GM21367 (cell line): ENCODE measurements at regions not wholly inside any gene's neighbourhood (a gene's known extent, or its start where the extent isn't known, plus 50 kb on each side); places are given as distances from the start of the nearest gene placed in this dataset.
"Not testable (repeated sequence)": the region's sequence is repeated elsewhere in the genome, so short reads cannot be mapped to it uniquely, and the experiment has no call there.

Experiments used
- ATAC-seq: cut with Tn5 transposase; IDR thresholded peaks from one replicate; pipeline ENCODE4 v1.9.1; 2021; ENCODE audit not compliant: unreplicated experiment

- no peak for ATAC-seq
Measured at GRCh38 chr6:73927421-73927820, 231.4 kb downstream of the CD109 start.

- ATAC-seq: not testable (repeated sequence)
Measured at GRCh38 chr6:73925703-73926102, 229.7 kb downstream of the CD109 start.

GRCh38 chr6:73923905-73924485 is 228.0 kb downstream of the CD109 start:
- ATAC-seq: no peak

- no peak for ATAC-seq
Measured at GRCh38 chr6:73903155-73903554, 207.2 kb downstream of the CD109 start.

- no peak for ATAC-seq
Measured at GRCh38 chr6:73901986-73902385, 206.0 kb downstream of the CD109 start.

DNA sequence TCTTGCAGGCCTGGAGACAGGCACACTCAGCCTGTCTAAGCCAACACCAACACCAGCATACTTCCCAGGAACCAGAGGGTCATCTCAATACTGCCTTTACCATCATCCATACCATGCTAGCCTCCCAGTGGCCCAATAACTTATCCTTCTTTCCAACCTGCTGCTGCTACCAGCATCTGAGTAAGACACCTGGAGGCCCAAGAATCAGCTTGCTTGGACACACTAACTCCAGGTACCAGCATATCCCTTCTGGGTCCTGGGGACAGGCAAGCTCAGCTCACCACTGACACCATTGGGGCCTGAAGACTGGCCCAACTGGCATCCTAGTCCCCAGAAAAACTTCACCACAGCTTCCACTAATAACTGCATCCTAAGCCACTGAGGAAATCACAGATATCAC is 205.3 kb downstream of the CD109 start:
- ATAC-seq: no peak

DNA sequence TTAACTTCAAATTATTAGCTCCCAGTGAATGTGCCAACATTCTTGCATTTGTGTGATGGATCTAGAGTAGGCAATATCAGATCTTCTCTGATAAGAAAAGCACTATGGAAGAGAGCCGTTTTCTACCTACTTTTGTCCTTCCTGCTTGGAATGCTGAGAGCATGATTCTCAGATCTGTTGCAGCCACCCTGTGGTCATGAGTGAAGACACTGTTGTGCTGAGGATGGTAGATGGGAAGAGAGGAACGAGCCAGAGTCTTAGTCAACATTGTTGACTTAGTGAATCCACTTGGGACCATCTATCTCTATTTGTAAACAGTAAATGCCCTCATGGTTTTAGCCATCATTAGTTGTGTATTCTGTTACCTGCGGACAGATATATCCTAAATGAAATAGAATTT is 202.6 kb downstream of the CD109 start:
- ATAC-seq: no peak

DNA sequence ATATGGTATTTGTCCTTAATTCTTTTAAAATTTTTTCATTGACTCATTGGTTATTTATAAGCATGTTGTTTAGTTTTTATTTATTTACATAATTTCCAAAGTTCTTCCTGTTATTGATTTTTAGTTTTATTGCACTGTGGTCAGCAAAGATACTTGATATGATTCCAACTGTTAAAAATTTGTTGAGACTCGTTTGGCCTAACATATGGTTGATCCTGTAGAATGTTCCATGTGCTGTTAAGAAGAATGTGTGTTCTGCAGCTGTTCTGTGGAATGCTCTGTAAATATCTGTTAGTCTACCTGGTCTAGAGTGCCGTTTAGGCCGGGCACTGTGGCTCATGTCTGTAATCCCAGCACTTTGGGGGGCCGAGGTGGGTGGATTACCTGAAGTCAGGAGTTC is 197.7 kb downstream of the CD109 start:
- ATAC-seq: no peak

- no peak for ATAC-seq
Measured at GRCh38 chr6:73888050-73888449, 192.0 kb downstream of the CD109 start.

DNA sequence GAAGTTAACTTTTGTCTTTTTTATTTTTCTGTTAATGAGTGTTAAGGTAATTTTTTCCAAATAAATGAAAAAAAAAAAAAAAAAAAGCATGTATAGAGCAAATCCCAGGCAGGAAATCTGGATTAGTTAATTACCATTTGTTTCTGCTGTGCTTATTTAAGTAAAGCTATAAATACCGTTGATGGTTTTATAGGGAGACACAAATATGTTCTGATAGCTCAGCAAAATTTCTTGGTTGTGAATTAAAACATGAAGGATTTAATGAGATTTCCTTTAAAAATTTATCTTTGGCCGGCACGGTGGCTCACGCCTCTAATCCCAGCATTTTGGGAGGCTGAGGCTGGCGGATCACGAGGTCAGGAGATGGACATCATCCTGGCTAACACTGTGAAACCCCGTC is 189.4 kb downstream of the CD109 start:
- no peak for ATAC-seq

DNA sequence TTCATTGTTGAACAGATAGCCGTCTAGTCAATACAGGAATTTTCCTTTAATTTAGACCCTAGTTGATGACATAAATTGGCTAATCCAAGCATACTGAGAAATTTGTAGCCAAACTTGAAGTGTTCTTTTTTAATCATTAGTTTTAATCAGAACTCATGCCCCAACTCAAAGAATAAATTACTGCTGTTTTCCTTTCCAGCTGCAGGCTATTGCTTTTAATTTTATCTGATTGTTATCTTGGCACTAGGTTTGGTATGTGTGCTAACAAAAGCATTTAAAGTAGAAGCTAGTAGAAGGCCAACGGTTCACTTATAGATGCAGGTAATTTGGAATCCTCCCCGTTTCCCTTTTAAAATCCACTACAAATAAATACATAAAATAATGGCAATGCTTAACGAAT is 188.5 kb downstream of the CD109 start:
- ATAC-seq: no peak

GRCh38 chr6:73879501-73880293 is 183.7 kb downstream of the CD109 start:
- ATAC-seq: no peak

GRCh38 chr6:73878403-73878802 is 182.4 kb downstream of the CD109 start:
- no peak for ATAC-seq
